MCF 10A (cell line): ENCODE measurements at regions not wholly inside any gene's neighbourhood (a gene's known extent, or its start where the extent isn't known, plus 50 kb on each side); places are given as distances from the start of the nearest gene placed in this dataset.

Experiments used
- BruUV-seq: library from RNA; stranded (reverse); fragments of 400-500 nt; replicated peaks from 2 replicates; lab custom pipeline; 2021; lab: Mats Ljungman, UMichigan
- CTCF ChIA-PET: fragments of 300-600 bp; sonication (Branson Sonifier 250); formaldehyde crosslinking; extraction: SDS; loops from one replicate; lab custom pipeline; 2021; ENCODE audit warnings: antibody characterized with exemption, inconsistent platforms; lab: Yijun Ruan, JAX
- POLR2A ChIA-PET: fragments of 300-600, 350-650 bp; sonication (Branson Sonifier 250); formaldehyde crosslinking; extraction: SDS; loops from one replicate; lab custom pipeline; 2020; ENCODE audit warnings: antibody characterized with exemption, inconsistent platforms; lab: Yijun Ruan, JAX
- DNase-seq: peaks from one replicate; pipeline ENCODE4 v3.0.0-alpha.2; 2018; ENCODE audit not compliant: unreplicated experiment
- H3K27ac Mint-ChIP-seq: one replicate; pipeline ENCODE4 v1.8.0; 2022; ENCODE audit warnings: mild to moderate bottlenecking, low read depth, mixed read lengths; ENCODE audit not compliant: unreplicated experiment
- H3K27me3 Mint-ChIP-seq: one replicate; pipeline ENCODE4 v1.8.0; 2022; ENCODE audit warnings: mixed read lengths; ENCODE audit not compliant: insufficient read depth, unreplicated experiment
- H3K36me3 Mint-ChIP-seq: one replicate; pipeline ENCODE4 v1.8.0; 2022; ENCODE audit warnings: mild to moderate bottlenecking, moderate library complexity, mixed read lengths; ENCODE audit not compliant: insufficient read depth, unreplicated experiment
- H3K4me1 Mint-ChIP-seq: one replicate; pipeline ENCODE4 v1.8.0; 2022; ENCODE audit warnings: mixed read lengths; ENCODE audit not compliant: insufficient read depth, unreplicated experiment
- H3K4me3 Mint-ChIP-seq: one replicate; pipeline ENCODE4 v1.8.0; 2022; ENCODE audit warnings: mild to moderate bottlenecking, moderate library complexity, mixed read lengths; ENCODE audit not compliant: unreplicated experiment
- H3K9me3 Mint-ChIP-seq: one replicate; pipeline ENCODE4 v1.8.0; 2022; ENCODE audit warnings: mixed read lengths; ENCODE audit not compliant: unreplicated experiment
- intact Hi-C: fragments of 100-400 bp; cut with micrococcal nuclease; formaldehyde crosslinking; loops from 2 replicates; pipeline ENCODE4 v1.14.1; 2022
- TF ChIP-seq, protein P1 (sequence below): fragments of 200-600 bp; IDR thresholded peaks from one replicate; pipeline ENCODE4 v1.8.0; 2022; ENCODE audit warnings: antibody characterized with exemption, mild to moderate bottlenecking; ENCODE audit not compliant: unreplicated experiment

- Mint-ChIP-seq H3K4me1 (peaks cover 5% of the 10 kb centered on the region), H3K27me3 (peaks cover 57% of the 10 kb centered on the region), H3K9me3 (no peaks in the 10 kb centered on the region), H3K36me3 (no peaks in the 10 kb centered on the region), H3K4me3 (no peak overlapping the region), H3K27ac (no peak overlapping the region)
- TF ChIP-seq, protein P1, sequence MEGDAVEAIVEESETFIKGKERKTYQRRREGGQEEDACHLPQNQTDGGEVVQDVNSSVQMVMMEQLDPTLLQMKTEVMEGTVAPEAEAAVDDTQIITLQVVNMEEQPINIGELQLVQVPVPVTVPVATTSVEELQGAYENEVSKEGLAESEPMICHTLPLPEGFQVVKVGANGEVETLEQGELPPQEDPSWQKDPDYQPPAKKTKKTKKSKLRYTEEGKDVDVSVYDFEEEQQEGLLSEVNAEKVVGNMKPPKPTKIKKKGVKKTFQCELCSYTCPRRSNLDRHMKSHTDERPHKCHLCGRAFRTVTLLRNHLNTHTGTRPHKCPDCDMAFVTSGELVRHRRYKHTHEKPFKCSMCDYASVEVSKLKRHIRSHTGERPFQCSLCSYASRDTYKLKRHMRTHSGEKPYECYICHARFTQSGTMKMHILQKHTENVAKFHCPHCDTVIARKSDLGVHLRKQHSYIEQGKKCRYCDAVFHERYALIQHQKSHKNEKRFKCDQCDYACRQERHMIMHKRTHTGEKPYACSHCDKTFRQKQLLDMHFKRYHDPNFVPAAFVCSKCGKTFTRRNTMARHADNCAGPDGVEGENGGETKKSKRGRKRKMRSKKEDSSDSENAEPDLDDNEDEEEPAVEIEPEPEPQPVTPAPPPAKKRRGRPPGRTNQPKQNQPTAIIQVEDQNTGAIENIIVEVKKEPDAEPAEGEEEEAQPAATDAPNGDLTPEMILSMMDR: no peak
- no peak for DNase-seq
- CTCF ChIA-PET: interaction anchor here (0.5 kb wide), 1 partner anchor 471 kb away, joined by 3 read pairs; no protein-coding TSS in a partner anchor
- BruUV-seq: no TSS peak
- POLR2A ChIA-PET: no interaction called here
- intact Hi-C loops: no loop called here
Observed at GRCh38 chr7:25863729-25864110, 288.3 kb upstream of the NFE2L3 start.

GRCh38 chr7:25864511-25864910 lies 287.5 kb upstream of the NFE2L3 start:
- Mint-ChIP-seq H3K36me3 (no peaks in the 10 kb centered on the region), H3K27me3 (peaks cover 65% of the 10 kb centered on the region), H3K27ac (no peak overlapping the region), H3K4me1 (peaks cover 5% of the 10 kb centered on the region), H3K4me3 (no peak overlapping the region), H3K9me3 (no peaks in the 10 kb centered on the region)
- no TSS peak for BruUV-seq
- CTCF ChIA-PET: interaction anchor here (1.1 to 1.5 kb wide), 2 partner anchors 13 to 28 kb away, joined by 3 to 4 read pairs; no protein-coding TSS in a partner anchor
- DNase-seq: no peak
- intact Hi-C loops: no loop called here
- TF ChIP-seq, protein P1: no peak
- POLR2A ChIA-PET: interaction anchor here (0.7 kb wide), 1 partner anchor 262 kb away, joined by 3 read pairs; no protein-coding TSS in a partner anchor

GRCh38 chr7:25864943-25865751 lies 286.9 kb upstream of the NFE2L3 start:
- peaks cover 71% of the 10 kb centered on the region for H3K27me3 Mint-ChIP-seq
- no peak overlapping the region for H3K27ac Mint-ChIP-seq
- H3K4me1 Mint-ChIP-seq: peaks cover 5% of the 10 kb centered on the region
- TF ChIP-seq, protein P1: no peak
- CTCF ChIA-PET: interaction anchor here (0.7 to 1.5 kb wide), 3 partner anchors 13 to 601 kb away, joined by 3 to 4 read pairs (median 3); no protein-coding TSS in a partner anchor
- H3K9me3 Mint-ChIP-seq: no peaks in the 10 kb centered on the region
- no peaks in the 10 kb centered on the region for H3K36me3 Mint-ChIP-seq
- POLR2A ChIA-PET: interaction anchor here (0.7 kb wide), 2 partner anchors 263 to 1291 kb away, joined by 3 to 4 read pairs; partner anchors contain the start of gene HOXA7
- DNase-seq: no peak
- no peak overlapping the region for H3K4me3 Mint-ChIP-seq
- no TSS peak for BruUV-seq
- intact Hi-C loops: no loop called here

- ChIA-PET CTCF (interaction anchor here (0.7 to 1.0 kb wide), 2 partner anchors 24 to 768 kb away, joined by 3 read pairs; no protein-coding TSS in a partner anchor), POLR2A (interaction anchor here (0.8 kb wide), 1 partner anchor 13 kb away, joined by 3 read pairs; no protein-coding TSS in a partner anchor)
- intact Hi-C loops: no loop called here
- Mint-ChIP-seq H3K9me3 (no peaks in the 10 kb centered on the region), H3K27me3 (peaks cover 76% of the 10 kb centered on the region), H3K36me3 (no peaks in the 10 kb centered on the region), H3K4me1 (no peaks in the 10 kb centered on the region), H3K27ac (no peak overlapping the region), H3K4me3 (no peak overlapping the region)
- no TSS peak for BruUV-seq
- no peak for DNase-seq
- TF ChIP-seq, protein P1: no peak
Observed at GRCh38 chr7:25868509-25868908, 283.5 kb upstream of the NFE2L3 start.
